Tibial nerve (tissue), 3 donors: ENCODE measurements at regions not wholly inside any gene's neighbourhood (a gene's known extent, or its start where the extent isn't known, plus 50 kb on each side); places are given as distances from the start of the nearest gene placed in this dataset.

Source experiments
- POLR2A ChIP-seq, 2 donors: fragments of 450-650 bp; IDR thresholded peaks; one replicate each; pipeline ENCODE4 v1.6.1; 2017; ENCODE audit warnings: antibody characterized with exemption in 2 of 2, mild to moderate bottlenecking in 2 of 2, moderate library complexity in 2 of 2
- TF ChIP-seq, protein P1 (sequence below), 5 experiments: fragments of 200-600 bp in 3 of 5; fragments of 450-650 bp in 2 of 5; sonication (generic) in 3 of 5; IDR thresholded peaks; one replicate each; pipeline ENCODE4 v1.5.1; 2016 to 2019; ENCODE audit warnings: antibody characterized with exemption in 5 of 5, mild to moderate bottlenecking in 3 of 5, moderate library complexity in 2 of 5

DNA sequence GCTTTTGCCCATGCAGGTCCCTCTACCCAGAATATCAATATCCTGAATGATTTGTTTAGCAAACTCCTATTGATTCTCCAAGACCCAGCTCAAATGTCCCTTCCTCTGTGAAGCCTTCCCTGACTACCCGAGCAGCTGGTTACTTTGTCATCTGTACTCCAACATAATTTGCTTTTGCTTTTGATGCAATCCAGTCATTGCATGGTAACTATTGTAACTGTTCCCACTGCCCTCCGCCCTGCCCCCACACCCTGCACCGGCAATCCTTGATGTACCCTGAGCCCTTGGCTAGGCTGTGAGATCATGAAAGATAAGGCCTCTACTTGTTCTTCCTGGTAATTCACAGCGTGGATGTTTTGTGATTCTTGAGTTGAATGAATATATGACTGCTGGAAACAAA lies 119.9 kb upstream of the BOD1 start:
- TF ChIP-seq, protein P1, sequence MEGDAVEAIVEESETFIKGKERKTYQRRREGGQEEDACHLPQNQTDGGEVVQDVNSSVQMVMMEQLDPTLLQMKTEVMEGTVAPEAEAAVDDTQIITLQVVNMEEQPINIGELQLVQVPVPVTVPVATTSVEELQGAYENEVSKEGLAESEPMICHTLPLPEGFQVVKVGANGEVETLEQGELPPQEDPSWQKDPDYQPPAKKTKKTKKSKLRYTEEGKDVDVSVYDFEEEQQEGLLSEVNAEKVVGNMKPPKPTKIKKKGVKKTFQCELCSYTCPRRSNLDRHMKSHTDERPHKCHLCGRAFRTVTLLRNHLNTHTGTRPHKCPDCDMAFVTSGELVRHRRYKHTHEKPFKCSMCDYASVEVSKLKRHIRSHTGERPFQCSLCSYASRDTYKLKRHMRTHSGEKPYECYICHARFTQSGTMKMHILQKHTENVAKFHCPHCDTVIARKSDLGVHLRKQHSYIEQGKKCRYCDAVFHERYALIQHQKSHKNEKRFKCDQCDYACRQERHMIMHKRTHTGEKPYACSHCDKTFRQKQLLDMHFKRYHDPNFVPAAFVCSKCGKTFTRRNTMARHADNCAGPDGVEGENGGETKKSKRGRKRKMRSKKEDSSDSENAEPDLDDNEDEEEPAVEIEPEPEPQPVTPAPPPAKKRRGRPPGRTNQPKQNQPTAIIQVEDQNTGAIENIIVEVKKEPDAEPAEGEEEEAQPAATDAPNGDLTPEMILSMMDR (IDR thresholded peaks at IDR 0.05), result no peak
- TF ChIP-seq POLR2A (IDR thresholded peaks at IDR 0.05), result no peak
